ENCODE measurements at regions not wholly inside any gene's neighbourhood (a gene's known extent, or its start where the extent isn't known, plus 50 kb on each side); places are given as distances from the start of the nearest gene placed in this dataset.

- no peak overlapping the region for H3K27ac ChIP-seq (ENCODE audit: low read depth, low read length)
- H3K9me3 ChIP-seq (ENCODE audit: control insufficient read depth, insufficient read depth, low read depth, low read length) = no peaks in the 10 kb centered on the region
- H3K9ac ChIP-seq (ENCODE audit: low read length) = no peak overlapping the region
- H3K27me3 ChIP-seq (ENCODE audit: control insufficient read depth, insufficient read depth, low read length) = no peaks in the 10 kb centered on the region
- no peak overlapping the region for H3K4me3 ChIP-seq (ENCODE audit: low read depth, low read length)
- H3K36me3 ChIP-seq (ENCODE audit: control insufficient read depth, insufficient read depth, low read length) = no peaks in the 10 kb centered on the region
- peaks cover 9% of the 10 kb centered on the region; the same call in 1 of the 2 replicates for H3K4me1 ChIP-seq (ENCODE audit: control insufficient read depth, insufficient read depth, low read length)
Measured at GRCh38 chr5:164256351-164256750, 750.9 kb downstream of the MAT2B start.

- H3K9me3 ChIP-seq (ENCODE audit: control insufficient read depth, insufficient read depth, low read depth, low read length) = no peaks in the 10 kb centered on the region
- H3K36me3 ChIP-seq (ENCODE audit: control insufficient read depth, insufficient read depth, low read length) = no peaks in the 10 kb centered on the region
- H3K27me3 ChIP-seq (ENCODE audit: control insufficient read depth, insufficient read depth, low read length) = no peaks in the 10 kb centered on the region
- H3K27ac ChIP-seq (ENCODE audit: low read depth, low read length) = no peak overlapping the region
- no peak overlapping the region for H3K9ac ChIP-seq (ENCODE audit: low read length)
- no peak overlapping the region for H3K4me3 ChIP-seq (ENCODE audit: low read depth, low read length)
- peaks cover 9% of the 10 kb centered on the region; the same call in 1 of the 2 replicates for H3K4me1 ChIP-seq (ENCODE audit: control insufficient read depth, insufficient read depth, low read length)
Measured at GRCh38 chr5:164256954-164257353, 751.5 kb downstream of the MAT2B start.

GRCh38 chr5:164265566-164265965 is 760.1 kb downstream of the MAT2B start:
- H3K9me3 ChIP-seq (ENCODE audit: control insufficient read depth, insufficient read depth, low read depth, low read length) = no peaks in the 10 kb centered on the region

GRCh38 chr5:164266571-164266970 is 761.2 kb downstream of the MAT2B start:
- Histone ChIP-seq H3K4me1 (ENCODE audit: control insufficient read depth, insufficient read depth, low read length) (no peaks in the 10 kb centered on the region), H3K4me3 (ENCODE audit: low read depth, low read length) (no peak overlapping the region), H3K9me3 (ENCODE audit: control insufficient read depth, insufficient read depth, low read depth, low read length) (no peaks in the 10 kb centered on the region), H3K36me3 (ENCODE audit: control insufficient read depth, insufficient read depth, low read length) (no peaks in the 10 kb centered on the region), H3K9ac (ENCODE audit: low read length) (no peak overlapping the region), H3K27ac (ENCODE audit: low read depth, low read length) (no peak overlapping the region), H3K27me3 (ENCODE audit: control insufficient read depth, insufficient read depth, low read length) (no peaks in the 10 kb centered on the region)

More at GRCh38 chr5:164265566-164265965, 760.1 kb downstream of the MAT2B start:
- Histone ChIP-seq H3K27me3 (ENCODE audit: control insufficient read depth, insufficient read depth, low read length) (no peaks in the 10 kb centered on the region), H3K4me1 (ENCODE audit: control insufficient read depth, insufficient read depth, low read length) (no peaks in the 10 kb centered on the region), H3K4me3 (ENCODE audit: low read depth, low read length) (no peak overlapping the region), H3K36me3 (ENCODE audit: control insufficient read depth, insufficient read depth, low read length) (no peaks in the 10 kb centered on the region), H3K9ac (ENCODE audit: low read length) (no peak overlapping the region), H3K27ac (ENCODE audit: low read depth, low read length) (no peak overlapping the region)

- Histone ChIP-seq H3K4me3 (ENCODE audit: low read depth, low read length) (no peak overlapping the region), H3K27me3 (ENCODE audit: control insufficient read depth, insufficient read depth, low read length) (no peaks in the 10 kb centered on the region), H3K36me3 (ENCODE audit: control insufficient read depth, insufficient read depth, low read length) (no peaks in the 10 kb centered on the region)
Measured at GRCh38 chr5:164277720-164278119, 772.3 kb downstream of the MAT2B start.

GRCh38 chr5:164289526-164289925 is 784.1 kb downstream of the MAT2B start:
- H3K9me3 ChIP-seq (ENCODE audit: control insufficient read depth, insufficient read depth, low read depth, low read length) = no peaks in the 10 kb centered on the region
- no peaks in the 10 kb centered on the region for H3K4me1 ChIP-seq (ENCODE audit: control insufficient read depth, insufficient read depth, low read length)
- H3K27ac ChIP-seq (ENCODE audit: low read depth, low read length) = no peak overlapping the region
- H3K4me3 ChIP-seq (ENCODE audit: low read depth, low read length) = no peak overlapping the region
- no peaks in the 10 kb centered on the region for H3K36me3 ChIP-seq (ENCODE audit: control insufficient read depth, insufficient read depth, low read length)
- no peak overlapping the region for H3K9ac ChIP-seq (ENCODE audit: low read length)
- H3K27me3 ChIP-seq (ENCODE audit: control insufficient read depth, insufficient read depth, low read length) = no peaks in the 10 kb centered on the region

More at GRCh38 chr5:164277720-164278119, 772.3 kb downstream of the MAT2B start:
- no peaks in the 10 kb centered on the region for H3K4me1 ChIP-seq (ENCODE audit: control insufficient read depth, insufficient read depth, low read length)
- H3K27ac ChIP-seq (ENCODE audit: low read depth, low read length) = no peak overlapping the region
- H3K9me3 ChIP-seq (ENCODE audit: control insufficient read depth, insufficient read depth, low read depth, low read length) = no peaks in the 10 kb centered on the region
- H3K9ac ChIP-seq (ENCODE audit: low read length) = no peak overlapping the region

- Histone ChIP-seq H3K9ac (ENCODE audit: low read length) (peak overlapping the region; percentile 31), H3K27ac (ENCODE audit: low read depth, low read length) (no peak overlapping the region), H3K27me3 (ENCODE audit: control insufficient read depth, insufficient read depth, low read length) (no peaks in the 10 kb centered on the region), H3K4me3 (ENCODE audit: low read depth, low read length) (peak overlapping the region; percentile 56), H3K36me3 (ENCODE audit: control insufficient read depth, insufficient read depth, low read length) (no peaks in the 10 kb centered on the region), H3K9me3 (ENCODE audit: control insufficient read depth, insufficient read depth, low read depth, low read length) (no peaks in the 10 kb centered on the region), H3K4me1 (ENCODE audit: control insufficient read depth, insufficient read depth, low read length) (peaks cover 12% of the 10 kb centered on the region)
Measured at GRCh38 chr5:164296603-164297080, 791.2 kb downstream of the MAT2B start.

- Histone ChIP-seq H3K4me3 (ENCODE audit: low read depth, low read length) (no peak overlapping the region), H3K27me3 (ENCODE audit: control insufficient read depth, insufficient read depth, low read length) (no peaks in the 10 kb centered on the region), H3K4me1 (ENCODE audit: control insufficient read depth, insufficient read depth, low read length) (peaks cover 12% of the 10 kb centered on the region), H3K27ac (ENCODE audit: low read depth, low read length) (no peak overlapping the region), H3K9me3 (ENCODE audit: control insufficient read depth, insufficient read depth, low read depth, low read length) (no peaks in the 10 kb centered on the region), H3K9ac (ENCODE audit: low read length) (no peak overlapping the region), H3K36me3 (ENCODE audit: control insufficient read depth, insufficient read depth, low read length) (no peaks in the 10 kb centered on the region)
Measured at GRCh38 chr5:164298165-164298564, 792.7 kb downstream of the MAT2B start.

GRCh38 chr5:164300295-164300694 is 794.9 kb downstream of the MAT2B start:
- no peaks in the 10 kb centered on the region for H3K27me3 ChIP-seq (ENCODE audit: control insufficient read depth, insufficient read depth, low read length)
- H3K9ac ChIP-seq (ENCODE audit: low read length) = no peak overlapping the region
- H3K36me3 ChIP-seq (ENCODE audit: control insufficient read depth, insufficient read depth, low read length) = no peaks in the 10 kb centered on the region
- H3K27ac ChIP-seq (ENCODE audit: low read depth, low read length) = no peak overlapping the region
- H3K9me3 ChIP-seq (ENCODE audit: control insufficient read depth, insufficient read depth, low read depth, low read length) = no peaks in the 10 kb centered on the region
- no peak overlapping the region for H3K4me3 ChIP-seq (ENCODE audit: low read depth, low read length)
- H3K4me1 ChIP-seq (ENCODE audit: control insufficient read depth, insufficient read depth, low read length) = peaks cover 12% of the 10 kb centered on the region

GRCh38 chr5:164301136-164301535 is 795.7 kb downstream of the MAT2B start:
- no peak overlapping the region for H3K27ac ChIP-seq (ENCODE audit: low read depth, low read length)
- H3K9ac ChIP-seq (ENCODE audit: low read length) = no peak overlapping the region
- no peaks in the 10 kb centered on the region for H3K9me3 ChIP-seq (ENCODE audit: control insufficient read depth, insufficient read depth, low read depth, low read length)
- H3K4me1 ChIP-seq (ENCODE audit: control insufficient read depth, insufficient read depth, low read length) = peaks cover 8% of the 10 kb centered on the region
- no peaks in the 10 kb centered on the region for H3K36me3 ChIP-seq (ENCODE audit: control insufficient read depth, insufficient read depth, low read length)
- H3K4me3 ChIP-seq (ENCODE audit: low read depth, low read length) = no peak overlapping the region
- no peaks in the 10 kb centered on the region for H3K27me3 ChIP-seq (ENCODE audit: control insufficient read depth, insufficient read depth, low read length)

- Histone ChIP-seq H3K9ac (ENCODE audit: low read length) (no peak overlapping the region), H3K4me3 (ENCODE audit: low read depth, low read length) (no peak overlapping the region), H3K36me3 (ENCODE audit: control insufficient read depth, insufficient read depth, low read length) (no peaks in the 10 kb centered on the region), H3K9me3 (ENCODE audit: control insufficient read depth, insufficient read depth, low read depth, low read length) (no peaks in the 10 kb centered on the region), H3K4me1 (ENCODE audit: control insufficient read depth, insufficient read depth, low read length) (peaks cover 5% of the 10 kb centered on the region), H3K27me3 (ENCODE audit: control insufficient read depth, insufficient read depth, low read length) (no peaks in the 10 kb centered on the region), H3K27ac (ENCODE audit: low read depth, low read length) (no peak overlapping the region)
Measured at GRCh38 chr5:164301708-164302107, 796.3 kb downstream of the MAT2B start.
